ENCODE measurements at regions not wholly inside any gene's neighbourhood (a gene's known extent, or its start where the extent isn't known, plus 50 kb on each side); places are given as distances from the start of the nearest gene placed in this dataset.

DNA sequence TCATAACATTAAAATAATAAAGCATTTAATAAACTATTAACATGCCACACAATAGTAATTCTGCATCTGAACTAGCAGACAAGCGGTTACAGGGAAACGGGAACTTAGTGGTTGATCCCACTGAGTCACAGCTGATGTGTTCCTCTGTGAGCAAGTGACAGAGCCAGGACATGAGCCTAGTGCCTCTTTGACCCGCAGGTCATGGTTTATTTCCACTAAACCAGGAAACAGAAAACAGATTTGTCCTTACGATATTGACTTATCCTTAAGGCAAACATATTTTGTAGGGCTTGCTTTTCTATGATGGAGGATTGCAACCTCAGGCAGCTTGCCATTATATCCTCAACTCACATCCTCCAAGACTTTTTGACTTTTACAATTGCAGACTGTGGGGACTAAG lies 987.3 kb downstream of the CCSER2 start:
- POLR2A ChIA-PET, result no interaction called here
- no peaks in the 10 kb centered on the region for H3K9me3 Mint-ChIP-seq
- 100% methylated on average over 2 of the region's 4 CpGs for WGBS (ENCODE audit: insufficient coverage)

DNA sequence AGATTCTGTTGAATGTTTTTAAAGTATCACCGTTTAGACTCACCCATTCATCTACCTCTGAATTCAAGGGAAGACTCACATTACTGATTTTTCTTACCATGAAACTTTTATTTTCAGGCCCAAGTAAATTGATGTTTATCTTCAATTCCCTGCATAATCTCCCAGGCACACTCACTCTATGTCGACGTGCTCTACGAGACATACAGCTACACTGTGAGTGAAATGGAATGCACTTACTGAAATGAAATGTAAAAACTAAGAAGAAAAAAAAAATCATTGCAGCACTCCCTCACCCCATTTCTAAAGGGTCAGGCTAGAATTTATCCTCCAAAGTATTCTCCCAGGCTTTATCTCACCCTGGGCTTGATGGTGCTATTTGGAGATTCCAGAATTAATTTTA lies 987.9 kb downstream of the CCSER2 start:
- ATAC-seq (replicated peaks in 1 of 4) (no peak), DNase-seq (no peak)
- no CpG with 5 or more reads among the region's 4 CpGs for WGBS (ENCODE audit: insufficient coverage)
- Mint-ChIP-seq H3K9me3 (no peaks in the 10 kb centered on the region), H3K4me3 (no peak overlapping the region), H3K36me3 (no peaks in the 10 kb centered on the region), H3K27me3 (no peaks in the 10 kb centered on the region), H3K4me1 (no peaks in the 10 kb centered on the region), H3K27ac (no peak overlapping the region)
- no peak overlapping the region for H3K4me3 ChIP-seq (ENCODE audit: control insufficient read depth in 1 of 2, extremely low read depth in 1 of 2, low read length in 1 of 2)
- H3K9me3 ChIP-seq, result no peaks in the 10 kb centered on the region
- ChIA-PET CTCF (no interaction called here), POLR2A (no interaction called here)
- no peak overlapping the region for H3K27ac ChIP-seq (ENCODE audit: low read length)
- no peaks in the 10 kb centered on the region for H3K4me1 ChIP-seq (ENCODE audit: control insufficient read depth in 1 of 2, extremely low read depth in 1 of 2, insufficient read depth in 2 of 2, low read length in 2 of 2)
- H3K36me3 ChIP-seq (ENCODE audit: control insufficient read depth in 2 of 2, extremely low read depth in 1 of 2, insufficient read depth in 1 of 2, low read length in 1 of 2), result no peaks in the 10 kb centered on the region
- no peaks in the 10 kb centered on the region for H3K27me3 ChIP-seq (replicated peaks in 1 of 2; ENCODE audit: control insufficient read depth in 2 of 2, extremely low read depth in 1 of 2, insufficient read depth in 2 of 2, low read length in 1 of 2)

More for the DNA sequence above, 987.3 kb downstream of the CCSER2 start:
- Histone ChIP-seq H3K4me1 (ENCODE audit: control insufficient read depth in 1 of 2, extremely low read depth in 1 of 2, insufficient read depth in 2 of 2, low read length in 2 of 2) (no peaks in the 10 kb centered on the region), H3K27ac (ENCODE audit: low read length) (no peak overlapping the region), H3K36me3 (ENCODE audit: control insufficient read depth in 2 of 2, extremely low read depth in 1 of 2, insufficient read depth in 1 of 2, low read length in 1 of 2) (no peaks in the 10 kb centered on the region), H3K27me3 (replicated peaks in 1 of 2; ENCODE audit: control insufficient read depth in 2 of 2, extremely low read depth in 1 of 2, insufficient read depth in 2 of 2, low read length in 1 of 2) (no peaks in the 10 kb centered on the region), H3K4me3 (ENCODE audit: control insufficient read depth in 1 of 2, extremely low read depth in 1 of 2, low read length in 1 of 2) (no peak overlapping the region), H3K9me3 (no peaks in the 10 kb centered on the region)
- Mint-ChIP-seq H3K36me3 (no peaks in the 10 kb centered on the region), H3K4me3 (no peak overlapping the region), H3K27me3 (no peaks in the 10 kb centered on the region), H3K27ac (no peak overlapping the region), H3K4me1 (no peaks in the 10 kb centered on the region)
- ATAC-seq (replicated peaks in 1 of 4), result no peak
- no peak for DNase-seq
- CTCF ChIA-PET, result no interaction called here

DNA sequence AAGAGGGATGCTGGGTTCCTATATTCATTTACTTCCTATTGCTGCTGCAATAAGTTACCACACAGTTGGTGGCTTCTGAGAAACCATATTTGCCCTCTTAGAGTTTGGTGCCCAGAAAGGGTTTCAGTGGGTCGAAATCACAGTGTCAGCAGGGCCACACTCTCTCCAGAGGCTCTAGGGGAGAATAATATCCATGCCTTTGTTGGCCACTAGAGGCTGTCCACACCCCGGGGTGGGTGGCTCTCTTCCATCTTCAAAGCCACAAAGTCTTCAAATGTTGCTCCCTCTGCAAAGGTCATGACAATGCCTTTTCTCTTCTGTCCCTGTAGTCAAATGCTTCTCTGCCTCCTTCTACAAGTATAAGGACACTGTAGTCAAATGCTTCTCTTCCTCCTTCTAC lies 989.4 kb downstream of the CCSER2 start:
- H3K4me3 Mint-ChIP-seq, result no peak overlapping the region
- POLR2A ChIA-PET, result no interaction called here
- H3K27ac Mint-ChIP-seq, result no peak overlapping the region
- Histone ChIP-seq H3K27me3 (replicated peaks in 1 of 2; ENCODE audit: control insufficient read depth in 2 of 2, extremely low read depth in 1 of 2, insufficient read depth in 2 of 2, low read length in 1 of 2) (no peaks in the 10 kb centered on the region), H3K4me3 (ENCODE audit: control insufficient read depth in 1 of 2, extremely low read depth in 1 of 2, low read length in 1 of 2) (no peak overlapping the region), H3K4me1 (ENCODE audit: control insufficient read depth in 1 of 2, extremely low read depth in 1 of 2, insufficient read depth in 2 of 2, low read length in 2 of 2) (no peaks in the 10 kb centered on the region), H3K36me3 (ENCODE audit: control insufficient read depth in 2 of 2, extremely low read depth in 1 of 2, insufficient read depth in 1 of 2, low read length in 1 of 2) (no peaks in the 10 kb centered on the region), H3K9me3 (no peaks in the 10 kb centered on the region), H3K27ac (ENCODE audit: low read length) (no peak overlapping the region)
- CTCF ChIA-PET, result no interaction called here
- H3K36me3 Mint-ChIP-seq, result no peaks in the 10 kb centered on the region
- H3K9me3 Mint-ChIP-seq, result no peaks in the 10 kb centered on the region
- ATAC-seq (replicated peaks in 1 of 4) (no peak), DNase-seq (no peak)
- H3K4me1 Mint-ChIP-seq, result no peaks in the 10 kb centered on the region
- no peaks in the 10 kb centered on the region for H3K27me3 Mint-ChIP-seq
- 67% methylated on average over 1 of the region's 2 CpGs for WGBS (ENCODE audit: insufficient coverage)

DNA sequence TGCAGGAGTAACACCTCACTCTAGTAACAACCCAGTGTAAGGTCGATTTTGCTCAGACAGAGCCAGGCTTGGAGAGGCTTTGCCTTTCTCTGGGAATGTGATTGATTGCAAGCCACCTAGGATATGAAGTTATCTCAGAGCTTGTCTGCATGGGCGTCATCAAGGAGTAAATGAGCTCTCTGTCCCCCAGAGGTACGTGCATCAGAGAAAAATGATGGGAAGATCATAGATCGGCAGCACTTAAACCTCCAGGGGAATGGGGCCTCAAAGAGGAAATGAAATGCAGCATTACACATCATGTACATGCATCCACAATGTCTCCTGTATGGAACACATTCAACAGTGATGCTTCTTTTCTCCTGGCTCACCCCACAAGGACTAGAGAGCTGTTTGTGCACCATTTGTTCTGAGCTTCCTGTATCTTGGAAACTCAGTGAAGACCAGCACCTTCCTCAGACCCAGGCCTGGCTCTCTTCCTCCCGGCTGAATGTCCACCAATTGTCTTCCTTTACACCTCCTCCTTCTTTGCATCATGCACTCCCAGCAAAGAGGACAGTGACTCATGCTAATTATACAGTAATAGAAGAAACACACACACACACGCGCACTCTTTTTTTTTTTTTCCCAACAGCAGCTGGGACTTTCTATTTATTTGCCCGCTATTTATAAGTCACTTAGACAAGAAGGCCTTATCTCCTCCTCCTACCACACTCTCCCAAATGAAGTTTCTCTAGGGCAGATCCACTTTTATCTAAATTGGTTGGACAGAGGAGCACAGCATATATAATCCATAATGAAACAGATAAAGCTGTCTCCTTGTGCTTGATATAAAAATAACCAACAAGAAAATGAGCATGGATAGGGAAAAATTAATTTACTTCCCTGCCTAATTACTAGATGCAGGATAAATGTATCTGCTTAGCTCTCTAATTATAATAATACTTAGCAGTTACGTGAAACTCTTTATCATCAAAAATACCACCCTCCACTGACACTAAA lies 990.7 kb downstream of the CCSER2 start:
- Histone ChIP-seq H3K9me3 (no peaks in the 10 kb centered on the region), H3K4me3 (ENCODE audit: control insufficient read depth in 1 of 2, extremely low read depth in 1 of 2, low read length in 1 of 2) (no peak overlapping the region), H3K27ac (ENCODE audit: low read length) (no peak overlapping the region), H3K36me3 (ENCODE audit: control insufficient read depth in 2 of 2, extremely low read depth in 1 of 2, insufficient read depth in 1 of 2, low read length in 1 of 2) (no peaks in the 10 kb centered on the region), H3K27me3 (replicated peaks in 1 of 2; ENCODE audit: control insufficient read depth in 2 of 2, extremely low read depth in 1 of 2, insufficient read depth in 2 of 2, low read length in 1 of 2) (no peaks in the 10 kb centered on the region), H3K4me1 (ENCODE audit: control insufficient read depth in 1 of 2, extremely low read depth in 1 of 2, insufficient read depth in 2 of 2, low read length in 2 of 2) (no peaks in the 10 kb centered on the region)
- Mint-ChIP-seq H3K27ac (no peak overlapping the region), H3K27me3 (no peaks in the 10 kb centered on the region), H3K9me3 (no peaks in the 10 kb centered on the region), H3K36me3 (no peaks in the 10 kb centered on the region), H3K4me3 (no peak overlapping the region), H3K4me1 (no peaks in the 10 kb centered on the region)
- ChIA-PET POLR2A (no interaction called here), CTCF (no interaction called here)
- DNase-seq (no peak), ATAC-seq (replicated peaks in 1 of 4) (no peak)
- 70% methylated on average over 6 of the region's 9 CpGs for WGBS (ENCODE audit: insufficient coverage)

DNA sequence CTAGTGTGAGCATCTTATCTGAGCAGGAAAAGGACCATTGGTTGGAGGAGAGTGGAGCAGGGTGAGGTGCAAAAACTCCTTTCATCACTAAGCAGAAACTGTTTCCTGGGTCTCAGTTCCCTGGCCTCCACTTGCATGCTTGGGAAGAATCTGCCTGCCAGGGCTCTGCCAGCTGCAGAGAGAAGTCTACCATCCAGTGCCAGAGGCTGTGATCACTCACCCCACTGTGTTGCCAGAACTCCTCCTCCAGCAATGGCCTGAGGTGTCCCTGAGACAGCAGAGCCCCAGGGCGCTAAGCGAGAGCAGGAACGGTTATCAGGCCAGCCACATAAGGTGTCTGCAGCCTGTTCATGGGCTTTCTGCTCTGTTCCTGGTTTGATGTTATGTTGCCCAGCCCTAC lies 991.4 kb downstream of the CCSER2 start:
- Mint-ChIP-seq H3K27me3 (no peaks in the 10 kb centered on the region), H3K36me3 (no peaks in the 10 kb centered on the region), H3K9me3 (no peaks in the 10 kb centered on the region), H3K4me3 (no peak overlapping the region), H3K27ac (no peak overlapping the region), H3K4me1 (no peaks in the 10 kb centered on the region)
- Histone ChIP-seq H3K4me1 (ENCODE audit: control insufficient read depth in 1 of 2, extremely low read depth in 1 of 2, insufficient read depth in 2 of 2, low read length in 2 of 2) (no peaks in the 10 kb centered on the region), H3K36me3 (ENCODE audit: control insufficient read depth in 2 of 2, extremely low read depth in 1 of 2, insufficient read depth in 1 of 2, low read length in 1 of 2) (no peaks in the 10 kb centered on the region), H3K4me3 (ENCODE audit: control insufficient read depth in 1 of 2, extremely low read depth in 1 of 2, low read length in 1 of 2) (no peak overlapping the region), H3K9me3 (no peaks in the 10 kb centered on the region), H3K27ac (ENCODE audit: low read length) (no peak overlapping the region), H3K27me3 (replicated peaks in 1 of 2; ENCODE audit: control insufficient read depth in 2 of 2, extremely low read depth in 1 of 2, insufficient read depth in 2 of 2, low read length in 1 of 2) (no peaks in the 10 kb centered on the region)
- WGBS (ENCODE audit: insufficient coverage), result 74% methylated on average over 3 of the region's 3 CpGs
- ATAC-seq (replicated peaks in 1 of 4), result no peak
- DNase-seq, result no peak
- POLR2A ChIA-PET, result no interaction called here
- CTCF ChIA-PET, result no interaction called here

DNA sequence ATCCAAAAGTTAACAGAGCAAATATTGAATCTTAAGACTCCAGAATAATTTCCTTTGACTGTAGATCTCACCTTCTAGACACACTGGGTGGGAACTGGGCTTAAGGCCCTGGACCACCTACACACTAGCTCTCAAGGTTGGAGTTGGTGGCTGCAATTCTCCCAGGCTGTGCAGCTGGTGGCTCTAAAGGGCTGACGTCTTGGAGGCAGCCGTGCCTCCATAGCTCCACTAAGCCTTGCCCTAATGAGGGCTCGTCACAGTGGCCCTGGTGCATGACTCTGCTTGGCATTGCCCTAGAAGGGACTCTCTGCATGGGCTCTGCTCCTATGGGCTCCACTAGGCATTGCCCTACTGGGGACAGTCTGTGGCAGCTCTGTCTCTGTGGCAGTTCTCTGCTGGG lies 1005.2 kb downstream of the CCSER2 start:
- POLR2A ChIA-PET, result no interaction called here
- DNase-seq, result no peak

More for the DNA sequence above, 1005.2 kb downstream of the CCSER2 start:
- Histone ChIP-seq H3K4me3 (ENCODE audit: control insufficient read depth in 1 of 2, extremely low read depth in 1 of 2, low read length in 1 of 2) (no peak overlapping the region), H3K36me3 (ENCODE audit: control insufficient read depth in 2 of 2, extremely low read depth in 1 of 2, insufficient read depth in 1 of 2, low read length in 1 of 2) (no peaks in the 10 kb centered on the region), H3K27ac (ENCODE audit: low read length) (no peak overlapping the region), H3K4me1 (ENCODE audit: control insufficient read depth in 1 of 2, extremely low read depth in 1 of 2, insufficient read depth in 2 of 2, low read length in 2 of 2) (no peaks in the 10 kb centered on the region), H3K9me3 (no peaks in the 10 kb centered on the region), H3K27me3 (replicated peaks in 1 of 2; ENCODE audit: control insufficient read depth in 2 of 2, extremely low read depth in 1 of 2, insufficient read depth in 2 of 2, low read length in 1 of 2) (peaks cover 0 to 6% of the 10 kb centered on the region in 2 experiments)
- Mint-ChIP-seq H3K27ac (no peak overlapping the region), H3K27me3 (peaks cover 3 to 4% of the 10 kb centered on the region in 2 donors), H3K4me3 (no peak overlapping the region), H3K4me1 (no peaks in the 10 kb centered on the region), H3K9me3 (peaks cover 0 to 10% (median 6%) of the 10 kb centered on the region in 3 donors), H3K36me3 (no peaks in the 10 kb centered on the region)
- CTCF ChIA-PET, result no interaction called here
- 83% methylated on average over 3 of the region's 3 CpGs for WGBS (ENCODE audit: insufficient coverage)
- no peak for ATAC-seq (replicated peaks in 1 of 4)
